ENCODE measurements at regions not wholly inside any gene's neighbourhood (a gene's known extent, or its start where the extent isn't known, plus 50 kb on each side); places are given as distances from the start of the nearest gene placed in this dataset.
"Not testable (repeated sequence)": the region's sequence is repeated elsewhere in the genome, so short reads cannot be mapped to it uniquely, and the experiment has no call there.

DNA sequence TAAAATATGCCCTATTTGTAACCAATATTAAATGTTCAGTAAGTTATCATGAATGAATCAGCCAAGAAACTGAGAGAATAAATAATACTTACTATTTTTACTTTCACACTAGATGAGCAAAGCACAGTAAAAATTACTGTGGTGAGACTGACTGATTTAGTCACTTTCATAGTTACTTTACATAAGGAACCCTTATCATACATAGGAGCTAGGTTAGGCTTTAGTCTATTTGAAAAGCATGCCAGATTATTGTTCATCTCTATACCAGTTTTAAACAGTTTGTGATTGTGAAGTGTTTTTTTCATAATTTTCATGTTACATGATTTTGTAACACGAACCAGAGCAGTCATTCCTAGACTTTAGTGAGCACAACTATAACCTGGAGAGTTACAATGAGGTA, 80.7 kb upstream of the MAGI2 start:
- ATAC-seq = no peak

DNA sequence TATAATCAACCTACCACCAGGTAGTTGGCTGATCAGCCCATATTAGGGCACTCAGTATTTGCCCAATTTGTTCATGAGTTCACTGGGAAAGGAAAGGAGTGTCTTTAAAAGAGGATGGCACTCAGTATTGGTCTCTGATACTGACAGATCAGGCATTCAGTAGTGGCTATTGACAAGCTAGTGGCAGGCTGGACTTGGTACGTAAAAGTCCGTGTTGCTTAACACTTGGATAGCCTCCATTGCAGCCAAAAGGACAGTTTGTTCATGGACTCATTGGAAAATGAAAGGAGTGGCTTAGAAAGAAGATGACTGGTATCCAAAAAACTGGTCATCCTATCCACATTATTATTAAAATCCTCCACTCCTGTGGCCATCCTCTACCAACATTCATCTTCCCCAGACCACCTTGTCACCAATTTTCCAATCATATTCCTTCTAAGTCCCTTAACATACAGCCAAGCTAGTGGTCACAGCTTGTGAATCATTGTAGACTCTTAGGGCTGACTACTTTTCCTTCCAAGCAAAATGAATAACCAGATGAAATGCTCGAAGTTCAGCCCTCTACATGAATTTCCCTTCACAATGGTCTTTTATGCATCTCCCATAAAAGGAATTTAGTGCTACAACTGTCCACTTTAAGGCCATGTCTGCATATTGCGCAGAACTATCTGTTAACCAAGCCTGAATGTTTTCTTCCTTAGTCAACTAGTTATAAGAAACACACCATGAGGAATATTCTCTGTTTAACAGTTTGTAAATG, 78.6 kb upstream of the MAGI2 start:
- no peak for ATAC-seq

DNA sequence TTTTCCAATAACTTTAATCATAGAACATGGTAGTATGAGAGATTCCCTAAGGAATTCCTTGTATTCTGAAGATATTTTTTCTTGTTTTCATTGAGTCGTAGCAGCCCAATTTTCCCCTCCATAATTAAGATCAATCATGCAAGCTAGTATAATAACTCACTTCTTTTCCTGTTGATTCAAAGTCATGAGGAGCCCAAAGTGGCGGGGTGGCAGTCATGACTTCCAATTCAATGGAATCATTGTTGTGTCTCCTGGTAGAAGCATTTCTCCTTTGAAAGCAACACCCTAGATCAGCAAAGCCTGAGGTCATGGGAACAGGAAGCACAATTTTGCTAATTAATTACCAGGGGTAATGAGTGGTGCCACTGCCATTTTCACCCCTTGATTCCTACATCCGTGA, 77.6 kb upstream of the MAGI2 start:
- ATAC-seq = no peak

DNA sequence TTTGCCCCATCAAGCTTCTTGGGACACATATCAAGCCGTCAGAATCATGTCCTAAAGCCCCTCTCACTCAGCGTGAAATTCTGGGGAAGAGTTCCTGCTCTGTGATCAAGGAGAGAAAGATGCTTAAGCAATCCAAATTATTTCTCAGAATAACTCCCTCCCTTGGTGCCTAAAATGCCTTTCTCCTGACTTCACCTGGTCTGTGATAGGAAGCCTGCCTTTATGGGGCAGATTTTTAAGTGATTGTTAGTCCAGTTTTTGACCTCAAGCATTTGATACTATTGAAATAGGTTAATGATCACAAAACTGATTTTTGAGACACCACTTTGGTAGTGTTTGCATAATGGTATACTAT, 76.4 kb upstream of the MAGI2 start:
- no peak for ATAC-seq

DNA sequence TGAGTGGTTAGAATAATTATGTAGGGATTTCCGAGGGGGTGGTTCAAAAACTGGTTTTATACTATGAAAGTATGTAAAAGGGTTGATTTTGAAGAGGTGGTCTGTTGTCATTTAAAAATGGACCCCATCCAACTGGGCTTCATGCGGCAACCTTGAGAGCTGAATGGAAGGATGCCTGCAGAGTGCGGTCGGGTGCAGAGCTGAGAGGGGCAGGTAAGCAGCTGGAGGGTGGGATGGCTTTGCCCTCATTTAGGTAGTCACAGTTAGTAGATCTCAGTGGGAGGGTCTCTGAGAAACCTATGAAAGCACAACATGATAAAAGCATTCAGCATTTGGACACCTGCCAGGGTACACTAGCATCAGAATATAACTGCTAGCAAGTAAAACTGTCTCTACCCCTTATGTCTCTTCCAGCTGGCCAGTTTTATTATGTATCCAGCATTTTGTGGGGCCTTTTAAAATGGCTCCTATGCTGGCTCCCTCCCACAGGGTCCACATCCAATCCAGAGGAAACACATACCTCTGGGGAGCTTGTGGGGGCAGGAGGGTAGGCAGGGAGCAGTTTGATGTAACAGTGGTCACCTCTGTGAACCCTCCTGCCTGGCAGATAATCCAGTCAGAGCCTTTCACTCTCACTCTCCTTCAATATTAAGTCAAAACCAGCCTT, 75.9 kb upstream of the MAGI2 start:
- ATAC-seq = no peak

DNA sequence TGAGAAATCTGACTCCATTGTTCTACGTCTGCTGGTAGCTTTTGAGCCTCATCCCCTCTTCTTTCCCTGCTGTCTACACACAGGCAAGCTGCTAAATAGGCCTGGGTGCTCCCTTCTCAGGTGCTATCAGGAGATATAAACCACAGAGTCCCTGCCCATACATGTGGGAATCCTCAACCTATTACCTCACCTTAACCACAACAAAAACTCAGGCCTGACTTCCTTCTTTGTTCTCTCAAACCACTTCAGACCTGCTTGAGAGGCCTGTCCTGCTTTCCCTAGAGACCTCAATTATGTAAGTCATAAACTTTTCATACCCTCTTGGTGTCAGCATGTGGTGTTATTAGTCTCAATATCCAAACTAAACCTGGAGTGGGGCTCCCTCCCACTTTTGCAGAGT, 75.0 kb upstream of the MAGI2 start:
- peak; percentile 50 for ATAC-seq

DNA sequence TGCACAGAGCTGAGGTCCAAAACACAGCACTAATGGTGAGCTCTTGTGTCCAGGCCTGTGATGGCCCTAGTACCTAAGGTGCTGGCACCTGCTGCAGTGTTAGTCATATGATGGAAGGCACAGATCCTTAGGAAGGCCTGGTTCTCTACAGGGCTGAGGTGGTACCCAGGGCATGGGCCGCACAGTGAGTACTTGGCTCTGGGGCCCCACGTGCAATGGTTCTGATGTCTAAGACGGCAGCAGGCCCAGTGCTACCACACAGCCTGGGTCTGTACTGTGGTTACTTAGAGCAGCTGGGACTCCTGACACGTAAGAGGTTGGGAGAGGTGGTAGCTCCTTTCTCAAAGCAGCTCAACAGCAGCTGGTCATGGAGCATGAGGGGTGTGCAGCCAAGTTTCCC, 70.6 kb upstream of the MAGI2 start:
- ATAC-seq = no peak

DNA sequence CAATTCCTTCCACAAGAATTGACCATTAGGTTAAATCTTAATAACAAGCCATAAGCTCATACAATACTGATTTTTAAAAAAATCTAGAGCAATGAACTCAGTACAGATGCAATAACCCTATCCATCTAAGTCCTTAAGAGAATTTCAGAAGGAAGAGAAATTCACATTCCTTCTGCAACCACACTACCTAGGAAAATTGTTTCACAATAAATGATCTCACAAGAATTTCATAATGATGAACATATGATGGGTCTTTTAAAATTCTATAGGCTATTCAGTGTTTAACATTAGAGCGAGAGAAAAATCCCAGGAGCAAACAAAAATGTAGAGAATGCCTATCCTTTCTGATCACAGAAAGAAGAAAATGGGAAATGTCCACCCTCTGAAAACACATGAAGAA, 70.0 kb upstream of the MAGI2 start:
- no peak for ATAC-seq

DNA sequence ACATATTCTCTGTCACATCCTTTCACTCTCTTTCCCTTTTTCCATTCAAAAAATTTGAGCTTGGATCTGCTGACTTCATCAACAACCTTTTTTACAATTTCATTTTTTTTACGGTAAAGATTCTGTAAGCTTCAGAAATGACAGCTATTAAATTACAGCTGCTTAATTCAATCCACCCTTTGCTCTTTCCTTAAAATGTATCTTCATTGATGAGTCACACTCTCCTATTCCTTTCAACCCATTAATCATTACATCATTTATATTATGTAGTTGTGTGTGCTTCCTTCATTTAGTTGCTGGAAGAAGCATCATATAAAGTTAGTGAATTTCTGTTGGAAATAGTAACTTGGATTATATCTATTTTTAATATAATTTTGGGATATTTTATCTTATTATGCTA, 67.1 kb upstream of the MAGI2 start:
- ATAC-seq = no peak

DNA sequence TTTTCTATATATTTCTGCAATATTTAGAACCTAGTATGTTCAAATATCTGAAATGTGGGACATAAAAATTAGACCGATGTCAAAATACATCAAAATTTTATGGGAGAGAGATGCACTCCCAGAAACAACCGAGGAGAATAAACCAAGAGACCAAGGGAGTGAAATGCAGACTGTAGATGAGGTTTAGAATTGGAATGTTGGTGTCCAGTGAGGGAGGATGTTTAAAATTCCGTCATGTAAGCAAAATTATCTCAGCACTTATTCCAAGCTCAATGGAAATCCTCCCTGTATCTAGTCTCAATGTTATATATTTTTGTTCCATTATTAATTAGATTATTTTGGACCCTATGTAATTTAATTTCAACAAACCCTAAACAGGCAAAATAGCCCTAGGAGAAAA, 61.9 kb upstream of the MAGI2 start:
- no peak for ATAC-seq

DNA sequence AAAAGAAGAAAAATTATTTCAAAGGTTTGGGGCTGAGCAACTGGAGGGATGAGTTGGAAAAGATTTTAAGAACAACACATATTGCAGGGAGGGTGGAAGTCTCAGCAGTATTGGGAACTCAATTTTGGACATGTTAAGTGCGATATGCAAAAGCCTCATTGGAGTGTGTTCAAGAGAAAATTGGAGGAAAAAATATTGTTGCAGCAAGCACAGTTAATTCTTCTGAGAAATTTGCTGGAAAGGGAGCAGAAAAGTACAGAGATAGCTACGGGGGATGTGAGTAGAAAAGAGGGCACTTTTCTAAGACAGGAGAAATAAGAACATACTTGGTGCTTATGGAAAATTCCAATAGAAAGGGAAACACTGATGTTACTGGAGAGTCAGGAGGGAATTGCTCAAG, 59.8 kb upstream of the MAGI2 start:
- ATAC-seq = no peak

DNA sequence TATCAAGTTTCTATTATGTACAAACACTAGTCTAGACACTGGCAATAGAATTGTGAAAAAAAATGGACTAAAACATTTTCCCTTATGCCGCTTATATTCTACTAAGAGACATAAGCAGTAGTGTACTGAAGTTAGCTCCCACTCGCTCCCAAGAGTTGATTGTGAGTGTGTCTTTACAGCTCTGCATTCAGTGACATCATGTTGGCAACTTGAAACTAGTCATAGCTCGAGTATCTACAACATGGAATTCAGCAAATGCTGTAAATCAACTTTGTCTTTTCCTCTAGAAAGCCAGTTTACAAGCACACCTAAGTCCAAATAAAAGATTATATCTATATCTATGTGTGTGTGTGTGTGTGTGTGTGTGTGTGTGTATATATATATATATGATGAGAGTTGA, 58.8 kb upstream of the MAGI2 start:
- no peak for ATAC-seq

DNA sequence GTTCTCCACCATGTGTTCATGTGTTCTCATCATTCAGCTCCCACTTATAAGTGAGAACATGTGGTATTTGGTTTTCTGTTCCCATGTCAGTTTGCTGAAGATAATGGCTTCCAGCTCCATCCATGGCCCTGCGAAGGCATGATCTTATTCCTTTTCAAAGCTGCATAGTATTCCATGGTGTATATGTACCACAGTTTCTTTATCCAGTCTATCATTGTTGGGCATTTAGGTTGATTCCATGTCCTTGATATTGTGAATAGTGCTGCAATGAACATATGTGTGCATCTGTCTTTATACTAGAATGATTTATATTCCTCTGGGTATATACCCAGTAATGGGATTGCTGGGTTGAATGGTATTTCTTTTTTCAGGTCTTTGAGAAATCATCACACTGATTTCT, 57.6 kb upstream of the MAGI2 start:
- ATAC-seq = not testable (repeated sequence)

DNA sequence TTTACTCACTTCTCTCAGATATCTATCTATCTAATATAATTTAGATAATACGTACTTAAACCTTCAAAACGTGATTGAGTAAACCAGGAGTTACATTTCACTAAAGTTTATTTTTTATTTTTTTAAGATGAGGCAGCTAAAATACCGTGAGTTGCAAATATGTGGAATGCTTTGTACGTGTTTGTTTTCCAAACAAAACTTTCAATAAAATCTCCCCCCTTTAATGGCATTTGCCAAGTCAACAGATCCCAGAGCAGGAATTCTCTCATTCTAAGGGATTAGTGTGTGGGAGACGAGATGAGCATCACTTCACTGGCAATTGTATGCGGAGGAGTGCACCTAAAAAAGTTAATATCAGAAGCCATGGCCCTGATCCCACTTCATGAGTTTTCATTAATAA, 53.7 kb upstream of the MAGI2 start:
- ATAC-seq = no peak

DNA sequence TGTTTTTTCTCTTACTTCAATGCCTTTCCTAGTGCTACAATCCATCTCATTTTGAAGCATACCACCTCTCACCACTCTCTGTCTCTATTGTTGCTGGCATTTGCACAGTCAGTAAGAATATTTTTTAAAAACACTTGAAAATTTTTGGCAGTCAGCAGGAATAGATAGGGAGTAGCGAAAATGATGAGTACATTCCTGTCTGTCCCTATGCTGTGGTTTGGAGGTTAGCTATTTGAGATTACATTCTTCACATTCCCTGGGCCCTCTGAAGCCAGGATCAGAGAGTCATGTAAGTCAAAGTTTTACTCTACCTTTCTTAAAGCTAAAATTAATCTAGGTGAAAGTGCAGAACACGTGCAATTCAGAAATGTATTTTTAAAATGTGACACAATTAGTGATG, 53.0 kb upstream of the MAGI2 start:
- no peak for ATAC-seq

DNA sequence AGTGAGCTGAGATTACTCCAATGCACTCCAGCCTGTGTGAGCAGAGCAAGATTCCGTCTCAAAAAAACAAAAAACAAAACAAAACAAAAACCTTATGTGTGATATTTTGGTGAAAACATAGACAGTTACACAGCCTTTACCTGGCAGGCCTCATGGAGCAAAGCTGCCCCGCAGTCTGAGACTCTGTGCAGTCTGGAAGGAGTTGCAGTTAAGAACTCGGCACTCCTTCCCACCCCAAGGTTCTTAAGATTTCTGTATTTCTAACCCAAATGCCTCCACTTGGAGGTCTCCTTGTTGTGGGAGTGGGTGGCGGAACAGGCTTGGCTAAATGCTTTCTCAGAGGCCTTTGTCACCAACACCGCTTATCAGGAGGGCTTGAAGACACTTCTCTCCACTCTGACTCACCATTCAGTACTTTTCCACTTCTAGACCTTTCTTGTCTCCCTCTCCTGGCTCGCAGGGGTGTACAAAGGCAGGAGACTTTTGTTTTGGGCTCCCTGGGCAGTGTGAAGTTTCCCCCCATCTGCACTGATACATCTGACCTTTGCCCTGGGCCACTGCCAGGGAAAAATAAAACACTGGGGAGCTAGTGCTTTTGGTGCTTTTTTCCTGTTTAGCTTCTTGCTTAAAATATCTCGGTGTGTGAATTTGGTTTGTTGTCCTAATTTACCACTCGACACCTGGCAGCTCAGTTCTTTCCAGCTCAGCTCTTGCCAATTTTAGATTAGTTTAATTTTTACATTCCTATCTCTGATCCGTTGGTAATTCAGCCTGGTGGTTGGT, 51.3 kb upstream of the MAGI2 start:
- ATAC-seq = no peak

All from esophagus mucosa (tissue), 1 donor.